ENCODE measurements at regions not wholly inside any gene's neighbourhood (a gene's known extent, or its start where the extent isn't known, plus 50 kb on each side); places are given as distances from the start of the nearest gene placed in this dataset.

GRCh38 chr7:42677751-42678699, 233.8 kb downstream of the C7orf25 start:
- TF ChIP-seq CTCF (IDR thresholded peaks at IDR 0.05; ENCODE audit: low read depth, low read length) (no peak), EZH2phosphoT487 (IDR thresholded peaks at IDR 0.05; ENCODE audit: low read depth) (no peak)
